GM23338 (cell line): ENCODE measurements at regions not wholly inside any gene's neighbourhood (a gene's known extent, or its start where the extent isn't known, plus 50 kb on each side); places are given as distances from the start of the nearest gene placed in this dataset.

Experiments used
- ATAC-seq: fragments of 200-7000 bp; cut with Tn5 transposase; 3 replicates; pipeline ENCODE4 v1.9.1; 2020
- DNase-seq: peaks from one replicate; pipeline ENCODE4 v3.0.0-alpha.2; 2015; ENCODE audit warnings: low spot score
- H2AFZ ChIP-seq: fragments of 200-600 bp; sonication (generic); 2 replicates; pipeline ENCODE4 v1.8.0; 2016; ENCODE audit warnings: antibody characterized with exemption, mild to moderate bottlenecking, moderate library complexity
- H3F3A ChIP-seq: fragments of 200-600 bp; sonication (generic); replicated peaks from 2 replicates; pipeline ENCODE4 v1.8.0; 2017; ENCODE audit warnings: antibody characterized with exemption, mixed run types, low read depth
- H3K27ac ChIP-seq: fragments of 200-600 bp; sonication (generic); 2 replicates; pipeline ENCODE4 v1.6.1; 2016; ENCODE audit warnings: low read depth
- H3K27me3 ChIP-seq: fragments of 200-600 bp; sonication (generic); 2 replicates; pipeline ENCODE4 v1.8.0; 2016; ENCODE audit warnings: mild to moderate bottlenecking, mixed run types, moderate library complexity; ENCODE audit not compliant: insufficient read depth
- H3K36me3 ChIP-seq: fragments of 200-600 bp; sonication (generic); 2 replicates; pipeline ENCODE4 v1.8.0; 2016; ENCODE audit warnings: mild to moderate bottlenecking; ENCODE audit not compliant: insufficient read depth
- H3K4me1 ChIP-seq: fragments of 200-600 bp; sonication (generic); 2 replicates; pipeline ENCODE4 v1.8.0; 2016; ENCODE audit warnings: mild to moderate bottlenecking, moderate library complexity; ENCODE audit not compliant: insufficient read depth
- H3K4me2 ChIP-seq: fragments of 200-600 bp; sonication (generic); 2 replicates; pipeline ENCODE4 v1.7.1; 2017; ENCODE audit warnings: mixed run types
- H3K4me3 ChIP-seq: fragments of 200-600 bp; sonication (generic); 2 replicates; pipeline ENCODE4 v1.6.1; 2016; ENCODE audit warnings: mixed run types
- H3K79me2 ChIP-seq: fragments of 200-600 bp; sonication (generic); replicated peaks from 2 replicates; pipeline ENCODE4 v1.8.0; 2017; ENCODE audit warnings: mild to moderate bottlenecking; ENCODE audit not compliant: insufficient read depth
- H3K9me2 ChIP-seq: fragments of 200-600 bp; sonication (generic); 2 replicates; pipeline ENCODE4 v1.8.0; 2017; ENCODE audit not compliant: insufficient read depth
- H4K20me1 ChIP-seq: fragments of 200-600 bp; sonication (generic); replicated peaks from 2 replicates; pipeline ENCODE4 v1.8.0; 2017; ENCODE audit warnings: mild to moderate bottlenecking; ENCODE audit not compliant: insufficient read depth
- H3K27ac Mint-ChIP-seq: 2 replicates; pipeline ENCODE4 v1.8.0; 2020; ENCODE audit warnings: inconsistent platforms, mild to moderate bottlenecking, moderate library complexity, mixed read lengths
- H3K27me3 Mint-ChIP-seq: 3 replicates; pipeline ENCODE4 v1.8.0; 2022; ENCODE audit warnings: low read depth, mild to moderate bottlenecking, moderate library complexity, mixed read lengths, inconsistent platforms; ENCODE audit not compliant: insufficient read depth, poor library complexity
- H3K36me3 Mint-ChIP-seq: 3 replicates; pipeline ENCODE4 v1.8.0; 2021; ENCODE audit warnings: low read depth, mild to moderate bottlenecking, inconsistent platforms, moderate library complexity, mixed read lengths
- H3K4me1 Mint-ChIP-seq: 3 replicates; pipeline ENCODE4 v1.8.0; 2020; ENCODE audit warnings: mild to moderate bottlenecking, inconsistent platforms, mixed read lengths
- H3K4me3 Mint-ChIP-seq: 3 replicates; pipeline ENCODE4 v1.8.0; 2021; ENCODE audit warnings: moderate library complexity, mild to moderate bottlenecking, inconsistent platforms, mixed read lengths
- H3K9me3 Mint-ChIP-seq: 3 replicates; pipeline ENCODE4 v1.8.0; 2020; ENCODE audit warnings: moderate library complexity, mild to moderate bottlenecking, inconsistent platforms, mixed read lengths
- CREB1 ChIP-seq: fragments of 250-450 bp; sonication (Bioruptor Pico); IDR thresholded peaks from 2 replicates; pipeline ENCODE4 v1.5.0; 2020; ENCODE audit warnings: low read depth, mild to moderate bottlenecking, moderate library complexity
- EZH2phosphoT487 ChIP-seq: fragments of 200-600 bp; sonication (generic); IDR thresholded peaks from one replicate; pipeline ENCODE4 v1.8.1; 2018; ENCODE audit warnings: antibody characterized with exemption; ENCODE audit not compliant: unreplicated experiment
- JUNB ChIP-seq: IDR thresholded peaks from one replicate; pipeline ENCODE4 v1.6.1; 2016; ENCODE audit warnings: antibody characterized with exemption; ENCODE audit not compliant: unreplicated experiment
- NANOG ChIP-seq: IDR thresholded peaks from 2 replicates; pipeline ENCODE4 v1.6.1; 2016; ENCODE audit warnings: antibody characterized with exemption, borderline replicate concordance
- REST ChIP-seq: IDR thresholded peaks from one replicate; pipeline ENCODE4 v1.6.1; 2018; ENCODE audit warnings: antibody characterized with exemption; ENCODE audit not compliant: unreplicated experiment
- STAT1 ChIP-seq: IDR thresholded peaks from one replicate; pipeline ENCODE4 v1.6.1; 2016; ENCODE audit warnings: antibody characterized with exemption; ENCODE audit not compliant: unreplicated experiment
- ZNF114 ChIP-seq: fragments of 250-450 bp; sonication (Bioruptor Pico); IDR thresholded peaks from 2 replicates; pipeline ENCODE4 v1.5.0; 2020; ENCODE audit warnings: mild to moderate bottlenecking, moderate library complexity
- ZNF462 ChIP-seq: fragments of 250-450 bp; sonication (Bioruptor Pico); IDR thresholded peaks from 2 replicates; pipeline ENCODE4 v1.5.0; 2020; ENCODE audit warnings: mild to moderate bottlenecking, moderate library complexity
- TF ChIP-seq, protein P1 (sequence below): IDR thresholded peaks from 2 replicates; pipeline ENCODE4 v1.6.1; 2016; ENCODE audit warnings: antibody characterized with exemption
- TF ChIP-seq, protein P2 (sequence below), 2 experiments: fragments of 200-600 bp in 1 of 2; sonication (generic) in 1 of 2; conservative IDR thresholded peaks; 2 replicates each; pipeline versions ENCODE4 v1.5.1 to v1.6.1; 2016 to 2017; ENCODE audit warnings: antibody characterized with exemption in 2 of 2, low read depth in 2 of 2, mild to moderate bottlenecking in 2 of 2, moderate library complexity in 1 of 2

DNA sequence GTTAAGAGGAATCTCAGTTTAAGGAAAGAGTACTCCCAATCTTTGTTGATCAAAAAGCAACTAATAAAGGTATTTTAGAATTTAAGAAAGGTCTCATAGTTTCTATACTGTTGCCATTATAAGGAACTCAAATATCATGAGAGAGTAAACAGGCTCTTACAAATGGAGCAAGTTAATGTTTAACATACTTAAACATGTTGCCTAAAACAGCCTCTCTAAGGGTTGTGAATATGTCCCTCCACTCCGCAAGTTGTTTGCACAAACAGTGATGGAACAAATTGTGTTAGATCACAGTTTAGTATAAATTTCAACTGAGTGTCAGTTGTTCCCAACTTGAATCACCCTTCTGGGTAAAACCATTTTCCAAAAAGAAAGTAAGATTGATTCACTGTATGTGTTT is 1678.3 kb downstream of the PCDH19 start (continued):
- TF ChIP-seq JUNB: no peak
- TF ChIP-seq STAT1: no peak
- TF ChIP-seq, protein P1, sequence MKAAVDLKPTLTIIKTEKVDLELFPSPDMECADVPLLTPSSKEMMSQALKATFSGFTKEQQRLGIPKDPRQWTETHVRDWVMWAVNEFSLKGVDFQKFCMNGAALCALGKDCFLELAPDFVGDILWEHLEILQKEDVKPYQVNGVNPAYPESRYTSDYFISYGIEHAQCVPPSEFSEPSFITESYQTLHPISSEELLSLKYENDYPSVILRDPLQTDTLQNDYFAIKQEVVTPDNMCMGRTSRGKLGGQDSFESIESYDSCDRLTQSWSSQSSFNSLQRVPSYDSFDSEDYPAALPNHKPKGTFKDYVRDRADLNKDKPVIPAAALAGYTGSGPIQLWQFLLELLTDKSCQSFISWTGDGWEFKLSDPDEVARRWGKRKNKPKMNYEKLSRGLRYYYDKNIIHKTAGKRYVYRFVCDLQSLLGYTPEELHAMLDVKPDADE: no peak
- TF ChIP-seq ZNF114 (CRISPR knock-in tag): no peak
- no peak for TF ChIP-seq CREB1 (CRISPR knock-in tag)

GRCh38 chrX:98717970-98718369 is 1692.1 kb downstream of the PCDH19 start:
- peaks cover 4% of the 10 kb centered on the region; the same call in 1 of the 2 replicates for H3F3A ChIP-seq
- no peaks in the 10 kb centered on the region for H4K20me1 ChIP-seq
- H3K4me3 ChIP-seq: peak overlapping the region; percentile 3; the same call in 1 of the 2 replicates
- no peak overlapping the region for H2AFZ ChIP-seq
- no peaks in the 10 kb centered on the region for H3K9me2 ChIP-seq
- no peak for TF ChIP-seq EZH2phosphoT487
- TF ChIP-seq, protein P2, sequence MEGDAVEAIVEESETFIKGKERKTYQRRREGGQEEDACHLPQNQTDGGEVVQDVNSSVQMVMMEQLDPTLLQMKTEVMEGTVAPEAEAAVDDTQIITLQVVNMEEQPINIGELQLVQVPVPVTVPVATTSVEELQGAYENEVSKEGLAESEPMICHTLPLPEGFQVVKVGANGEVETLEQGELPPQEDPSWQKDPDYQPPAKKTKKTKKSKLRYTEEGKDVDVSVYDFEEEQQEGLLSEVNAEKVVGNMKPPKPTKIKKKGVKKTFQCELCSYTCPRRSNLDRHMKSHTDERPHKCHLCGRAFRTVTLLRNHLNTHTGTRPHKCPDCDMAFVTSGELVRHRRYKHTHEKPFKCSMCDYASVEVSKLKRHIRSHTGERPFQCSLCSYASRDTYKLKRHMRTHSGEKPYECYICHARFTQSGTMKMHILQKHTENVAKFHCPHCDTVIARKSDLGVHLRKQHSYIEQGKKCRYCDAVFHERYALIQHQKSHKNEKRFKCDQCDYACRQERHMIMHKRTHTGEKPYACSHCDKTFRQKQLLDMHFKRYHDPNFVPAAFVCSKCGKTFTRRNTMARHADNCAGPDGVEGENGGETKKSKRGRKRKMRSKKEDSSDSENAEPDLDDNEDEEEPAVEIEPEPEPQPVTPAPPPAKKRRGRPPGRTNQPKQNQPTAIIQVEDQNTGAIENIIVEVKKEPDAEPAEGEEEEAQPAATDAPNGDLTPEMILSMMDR (conservative IDR thresholded peaks at IDR 0.05; ENCODE audit: low read depth in 2 of 2): no peak
- peak; percentile 3; the same call in 1 of the 2 replicates for TF ChIP-seq NANOG
- no peak for TF ChIP-seq REST
- TF ChIP-seq ZNF462 (CRISPR knock-in tag): no peak
- ATAC-seq: peak; percentile 28; the same call in 1 of the 3 replicates
- H3K27ac ChIP-seq: 0 out of 2 replicates have a peak overlapping the region, but pooled peaks have one; percentile 39
- no peak overlapping the region for H3K27ac Mint-ChIP-seq
- no peaks in the 10 kb centered on the region for H3K36me3 ChIP-seq
- H3K36me3 Mint-ChIP-seq: peaks cover 25% of the 10 kb centered on the region
- no peak overlapping the region for H3K4me3 Mint-ChIP-seq
- peaks cover 28% of the 10 kb centered on the region for H3K9me3 Mint-ChIP-seq
- H3K79me2 ChIP-seq: peaks cover 33% of the 10 kb centered on the region
- peak overlapping the region; percentile 46 for H3K4me2 ChIP-seq
- peaks cover 12% of the 10 kb centered on the region for H3K27me3 Mint-ChIP-seq
- peaks cover 22% of the 10 kb centered on the region for H3K4me1 ChIP-seq
- H3K4me1 Mint-ChIP-seq: peaks cover 14% of the 10 kb centered on the region
- no peaks in the 10 kb centered on the region for H3K27me3 ChIP-seq
- DNase-seq: peak; percentile 46
